ENCODE measurements at regions not wholly inside any gene's neighbourhood (a gene's known extent, or its start where the extent isn't known, plus 50 kb on each side); places are given as distances from the start of the nearest gene placed in this dataset.

GRCh38 chr3:34276342-34276741, 477.9 kb downstream of the PDCD6IP start:
- Histone ChIP-seq H3K27me3 (replicated peaks; ENCODE audit: control insufficient read depth, insufficient read depth, low read length) (no peaks in the 10 kb centered on the region), H3K36me3 (ENCODE audit: control insufficient read depth, insufficient read depth, low read length) (no peaks in the 10 kb centered on the region), H3K4me1 (no peaks in the 10 kb centered on the region), H3K9me3 (no peaks in the 10 kb centered on the region), H3K4me3 (ENCODE audit: low read depth, low read length) (no peak overlapping the region)
- H3K36me3 Mint-ChIP-seq (ENCODE audit: insufficient read depth, unreplicated experiment), result no peaks in the 10 kb centered on the region
- no peak for TF ChIP-seq CTCF (IDR thresholded peaks at IDR 0.05; ENCODE audit: insufficient read depth in 1 of 2, low read depth in 1 of 2, low read length in 1 of 2, severe bottlenecking in 1 of 2, unreplicated experiment in 1 of 2)
- H3K4me1 Mint-ChIP-seq (ENCODE audit: low read depth, unreplicated experiment), result no peaks in the 10 kb centered on the region
- peaks cover 13% of the 10 kb centered on the region for H3K27me3 Mint-ChIP-seq (ENCODE audit: insufficient read depth, unreplicated experiment)
- CTCF ChIA-PET, result no interaction called here
- intact Hi-C loops (cut with micrococcal nuclease; ENCODE audit: unreplicated experiment), result no loop called here
- POLR2A ChIA-PET, result no interaction called here
- H3K4me3 Mint-ChIP-seq (ENCODE audit: unreplicated experiment), result no peak overlapping the region
- no peak overlapping the region for H3K27ac Mint-ChIP-seq (ENCODE audit: unreplicated experiment)
- no TSS peak for BruUV-seq (replicated peaks)
- no peaks in the 10 kb centered on the region for H3K9me3 Mint-ChIP-seq (ENCODE audit: unreplicated experiment)
- no peak for DNase-seq

GRCh38 chr3:34277110-34277509, 478.7 kb downstream of the PDCD6IP start:
- DNase-seq, result peak in 1 of 2 experiments; percentile 2
- Mint-ChIP-seq H3K4me3 (ENCODE audit: unreplicated experiment) (no peak overlapping the region), H3K9me3 (ENCODE audit: unreplicated experiment) (no peaks in the 10 kb centered on the region), H3K36me3 (ENCODE audit: insufficient read depth, unreplicated experiment) (no peaks in the 10 kb centered on the region), H3K4me1 (ENCODE audit: low read depth, unreplicated experiment) (no peaks in the 10 kb centered on the region), H3K27me3 (ENCODE audit: insufficient read depth, unreplicated experiment) (peaks cover 15% of the 10 kb centered on the region), H3K27ac (ENCODE audit: unreplicated experiment) (no peak overlapping the region)
- H3K27me3 ChIP-seq (replicated peaks; ENCODE audit: control insufficient read depth, insufficient read depth, low read length), result no peaks in the 10 kb centered on the region
- ChIA-PET CTCF (no interaction called here), POLR2A (no interaction called here)
- no peaks in the 10 kb centered on the region for H3K36me3 ChIP-seq (ENCODE audit: control insufficient read depth, insufficient read depth, low read length)
- H3K4me1 ChIP-seq, result no peaks in the 10 kb centered on the region
- no TSS peak for BruUV-seq (replicated peaks)
- intact Hi-C loops (cut with micrococcal nuclease; ENCODE audit: unreplicated experiment), result no loop called here
- TF ChIP-seq CTCF (IDR thresholded peaks at IDR 0.05; ENCODE audit: insufficient read depth in 1 of 2, low read depth in 1 of 2, low read length in 1 of 2, severe bottlenecking in 1 of 2, unreplicated experiment in 1 of 2), result no peak
- H3K4me3 ChIP-seq (ENCODE audit: low read depth, low read length), result no peak overlapping the region
- no peaks in the 10 kb centered on the region for H3K9me3 ChIP-seq

GRCh38 chr3:34279901-34280300, 481.5 kb downstream of the PDCD6IP start:
- no peaks in the 10 kb centered on the region for H3K4me1 Mint-ChIP-seq (ENCODE audit: low read depth, unreplicated experiment)

More at GRCh38 chr3:34279901-34280300, 481.5 kb downstream of the PDCD6IP start:
- Mint-ChIP-seq H3K36me3 (ENCODE audit: insufficient read depth, unreplicated experiment) (no peaks in the 10 kb centered on the region), H3K4me3 (ENCODE audit: unreplicated experiment) (no peak overlapping the region), H3K27ac (ENCODE audit: unreplicated experiment) (no peak overlapping the region), H3K27me3 (ENCODE audit: insufficient read depth, unreplicated experiment) (peaks cover 13% of the 10 kb centered on the region), H3K9me3 (ENCODE audit: unreplicated experiment) (no peaks in the 10 kb centered on the region)
- Histone ChIP-seq H3K4me3 (ENCODE audit: low read depth, low read length) (no peak overlapping the region), H3K4me1 (no peaks in the 10 kb centered on the region), H3K27me3 (replicated peaks; ENCODE audit: control insufficient read depth, insufficient read depth, low read length) (no peaks in the 10 kb centered on the region), H3K36me3 (ENCODE audit: control insufficient read depth, insufficient read depth, low read length) (no peaks in the 10 kb centered on the region), H3K9me3 (no peaks in the 10 kb centered on the region)
- ChIA-PET POLR2A (no interaction called here), CTCF (no interaction called here)
- BruUV-seq (replicated peaks), result no TSS peak
- DNase-seq, result no peak
- TF ChIP-seq CTCF (IDR thresholded peaks at IDR 0.05; ENCODE audit: insufficient read depth in 1 of 2, low read depth in 1 of 2, low read length in 1 of 2, severe bottlenecking in 1 of 2, unreplicated experiment in 1 of 2), result no peak
- intact Hi-C loops (cut with micrococcal nuclease; ENCODE audit: unreplicated experiment), result no loop called here

Measured in Caco-2 (cell line).